Mammary epithelial cell (primary cell): ENCODE measurements at regions not wholly inside any gene's neighbourhood (a gene's known extent, or its start where the extent isn't known, plus 50 kb on each side); places are given as distances from the start of the nearest gene placed in this dataset.

Experiments used
- CTCF ChIP-seq, 2 donors: IDR thresholded peaks in 1 of 2; conservative IDR thresholded peaks in 1 of 2; 2 replicates each; pipeline ENCODE4 v1.5.1; 2011 to 2012; ENCODE audit warnings: inconsistent platforms in 2 of 2, low read length in 2 of 2, mild to moderate bottlenecking in 2 of 2, control low read depth in 1 of 2, low read depth in 1 of 2; ENCODE audit not compliant: insufficient read depth in 1 of 2; ENCODE audit errors: extremely low read depth in 1 of 2
- EZH2 ChIP-seq: IDR thresholded peaks from 2 replicates; pipeline ENCODE4 v1.6.1; 2012; ENCODE audit warnings: low read length, inconsistent platforms, borderline replicate concordance

GRCh38 chr1:79648126-79648525 is 641.6 kb upstream of the ADGRL4 start:
- TF ChIP-seq CTCF (conservative IDR thresholded peaks at IDR 0.05 in 1 of 2, IDR thresholded peaks at IDR 0.05 in 1 of 2; ENCODE audit: extremely low read depth in 1 of 2, insufficient read depth in 1 of 2, low read depth in 1 of 2, low read length in 2 of 2), result no peak
- no peak for TF ChIP-seq EZH2
